ENCODE measurements at regions not wholly inside any gene's neighbourhood (a gene's known extent, or its start where the extent isn't known, plus 50 kb on each side); places are given as distances from the start of the nearest gene placed in this dataset.

DNA sequence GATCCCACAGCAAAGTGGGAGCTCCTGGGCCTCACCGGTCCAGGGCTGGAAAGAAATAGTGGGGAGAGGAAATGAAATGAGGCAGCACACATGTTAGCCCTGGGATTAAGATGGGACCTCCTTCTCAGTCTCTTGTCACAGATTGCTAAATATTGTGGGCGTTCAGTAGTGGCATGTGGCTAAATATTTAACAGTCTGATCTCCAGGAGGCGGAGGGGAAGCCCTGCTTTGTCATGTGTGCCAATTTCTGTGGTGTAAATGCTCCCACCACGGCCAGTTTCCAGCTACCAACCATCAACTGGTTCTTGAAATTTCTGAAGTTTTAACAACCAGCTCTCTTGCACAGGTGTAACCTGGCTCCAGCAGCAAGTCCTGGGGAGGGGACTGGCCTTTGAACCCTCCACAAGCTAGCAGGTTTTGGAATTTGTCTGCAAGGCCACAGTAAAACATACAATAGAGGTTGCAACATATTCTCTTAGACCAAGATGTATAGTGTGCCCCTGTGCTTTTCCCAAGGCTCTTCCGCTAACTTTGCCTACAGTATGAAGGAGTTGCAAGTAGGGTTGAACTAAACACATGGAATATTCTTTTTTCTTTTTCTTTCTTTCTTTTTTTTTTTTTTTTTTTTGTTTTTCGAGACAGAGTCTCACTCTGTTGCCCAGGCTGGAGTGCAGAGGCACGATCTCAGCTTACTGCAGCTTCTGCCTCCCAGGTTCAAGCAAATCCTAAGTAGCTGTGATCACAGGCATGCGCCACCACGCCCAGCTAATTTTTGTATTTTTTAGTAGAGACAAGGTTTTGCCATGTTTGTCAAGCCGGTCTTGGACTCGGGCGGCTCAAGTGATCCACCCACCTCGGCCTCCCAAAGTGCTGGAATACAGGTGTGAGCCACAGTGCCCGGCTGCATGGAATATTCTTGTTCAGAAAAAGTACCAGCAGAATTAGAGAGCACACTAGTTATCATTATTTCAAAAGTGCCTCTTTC lies 103.1 kb upstream of the PCBD1 start:
- TF ChIP-seq POLR2A (IDR thresholded peaks at IDR 0.05; ENCODE audit: low read depth, low read length) = no peak
- TF ChIP-seq CTCF (conservative IDR thresholded peaks at IDR 0.05; ENCODE audit: low read depth, low read length) = no peak
- no peak for TF ChIP-seq SMC3 (IDR thresholded peaks at IDR 0.05; ENCODE audit: low read depth, low read length)
- no peak for TF ChIP-seq MAZ (IDR thresholded peaks at IDR 0.05; ENCODE audit: borderline replicate concordance, low read depth, low read length)
- TF ChIP-seq USF2 (IDR thresholded peaks at IDR 0.05; ENCODE audit: low read depth, low read length) = no peak
- TF ChIP-seq CHD1 (IDR thresholded peaks at IDR 0.05; ENCODE audit: low read depth, low read length) = no peak
- no peak for TF ChIP-seq CEBPB (IDR thresholded peaks at IDR 0.05; ENCODE audit: low read depth, low read length)
- no peak for TF ChIP-seq FOS (IDR thresholded peaks at IDR 0.05; ENCODE audit: low read depth, low read length)
- TF ChIP-seq BHLHE40 (IDR thresholded peaks at IDR 0.05; ENCODE audit: low read depth, low read length) = no peak
- no peak for TF ChIP-seq RFX5 (IDR thresholded peaks at IDR 0.05; ENCODE audit: low read depth, low read length)
- TF ChIP-seq, protein P1, sequence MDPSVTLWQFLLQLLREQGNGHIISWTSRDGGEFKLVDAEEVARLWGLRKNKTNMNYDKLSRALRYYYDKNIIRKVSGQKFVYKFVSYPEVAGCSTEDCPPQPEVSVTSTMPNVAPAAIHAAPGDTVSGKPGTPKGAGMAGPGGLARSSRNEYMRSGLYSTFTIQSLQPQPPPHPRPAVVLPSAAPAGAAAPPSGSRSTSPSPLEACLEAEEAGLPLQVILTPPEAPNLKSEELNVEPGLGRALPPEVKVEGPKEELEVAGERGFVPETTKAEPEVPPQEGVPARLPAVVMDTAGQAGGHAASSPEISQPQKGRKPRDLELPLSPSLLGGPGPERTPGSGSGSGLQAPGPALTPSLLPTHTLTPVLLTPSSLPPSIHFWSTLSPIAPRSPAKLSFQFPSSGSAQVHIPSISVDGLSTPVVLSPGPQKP (IDR thresholded peaks at IDR 0.05; ENCODE audit: borderline replicate concordance, low read depth, low read length) = no peak
- TF ChIP-seq NFE2L2 (IDR thresholded peaks at IDR 0.05; ENCODE audit: low read depth, low read length) = no peak

Data from IMR-90 (cell line).